Activated T-cell treated with anti-CD3 and anti-CD28 coated beads, Interleukin-2, amount 50 U/mL, for 4 hours (primary cell): ENCODE measurements at regions not wholly inside any gene's neighbourhood (a gene's known extent, or its start where the extent isn't known, plus 50 kb on each side); places are given as distances from the start of the nearest gene placed in this dataset.

ENCODE experiments used
- ATAC-seq, 2 donors: fragments of 200-7000 bp; cut with Tn5 transposase; one replicate each; pipeline ENCODE4 v1.10.0; 2021
- DNase-seq: peaks from one replicate; pipeline ENCODE4 v3.0.0-alpha.2; 2020
- H3K27me3 Mint-ChIP-seq: one replicate; pipeline ENCODE4 v1.8.0; 2021; ENCODE audit warnings: low read depth, mixed read lengths
- H3K36me3 Mint-ChIP-seq: one replicate; pipeline ENCODE4 v1.8.0; 2022; ENCODE audit warnings: mixed read lengths; ENCODE audit not compliant: insufficient read depth
- H3K4me1 Mint-ChIP-seq: one replicate; pipeline ENCODE4 v1.8.0; 2021; ENCODE audit warnings: low read depth, mixed read lengths
- H3K4me3 Mint-ChIP-seq: one replicate; pipeline ENCODE4 v1.8.0; 2021; ENCODE audit warnings: mild to moderate bottlenecking, moderate library complexity, mixed read lengths
- H3K9me3 Mint-ChIP-seq: one replicate; pipeline ENCODE4 v1.8.0; 2021; ENCODE audit warnings: mixed read lengths

DNA sequence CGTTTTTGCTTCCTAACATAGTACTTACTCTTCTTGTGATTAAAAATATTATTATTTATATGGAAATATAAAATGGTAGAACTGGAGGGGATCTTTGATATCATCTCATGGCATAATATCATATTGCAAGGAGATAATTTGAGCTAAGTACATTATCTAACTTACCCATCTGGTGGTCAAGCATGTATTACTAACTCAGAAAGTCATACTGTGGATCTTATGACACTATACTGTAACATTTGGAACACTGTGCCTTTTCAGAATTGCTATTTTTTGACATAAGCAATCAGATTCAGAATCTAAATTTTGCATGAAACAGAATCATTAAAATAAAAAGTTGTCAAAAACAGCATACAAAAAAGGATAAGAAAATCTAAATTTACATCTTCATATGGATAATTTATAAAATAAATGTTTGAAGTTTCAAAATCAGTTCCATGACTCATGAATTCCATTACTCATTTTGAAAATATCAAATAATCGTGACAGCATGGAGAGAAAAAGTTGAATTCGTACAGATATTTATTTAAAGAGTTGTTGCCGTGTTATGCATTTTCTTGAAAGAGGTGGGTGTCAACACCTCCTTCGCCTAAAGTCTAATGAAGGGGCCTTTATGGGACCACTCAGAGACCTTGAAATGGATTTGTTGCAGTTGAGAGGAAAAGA is 928.1 kb downstream of the PDHA2 start:
- ATAC-seq (no peak), DNase-seq (no peak)
- Mint-ChIP-seq H3K4me3 (no peak overlapping the region), H3K9me3 (peaks cover 7% of the 10 kb centered on the region), H3K36me3 (no peaks in the 10 kb centered on the region), H3K4me1 (no peaks in the 10 kb centered on the region), H3K27me3 (no peaks in the 10 kb centered on the region)

DNA sequence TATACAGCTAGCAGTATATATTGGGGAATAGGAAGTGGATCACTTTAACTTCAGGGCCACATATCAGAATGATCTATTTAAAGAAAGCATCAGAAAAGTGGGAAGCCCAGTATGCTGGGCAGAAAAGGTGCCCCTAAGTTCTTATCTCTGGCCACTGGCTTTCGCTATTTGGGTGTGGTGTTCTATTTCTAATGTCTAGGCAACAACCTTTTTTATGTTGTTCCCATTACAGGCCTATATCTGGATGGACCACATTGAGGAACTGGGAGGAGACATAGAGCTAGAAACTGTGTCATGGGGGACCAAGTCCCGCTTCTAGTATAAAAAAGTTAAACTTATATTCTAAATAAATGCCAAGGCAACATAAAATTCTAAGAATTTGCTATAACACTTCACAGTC is 935.6 kb downstream of the PDHA2 start:
- Mint-ChIP-seq H3K36me3 (no peaks in the 10 kb centered on the region), H3K9me3 (peaks cover 8% of the 10 kb centered on the region), H3K27me3 (no peaks in the 10 kb centered on the region), H3K4me1 (no peaks in the 10 kb centered on the region), H3K4me3 (no peak overlapping the region)
- no peak for DNase-seq
- no peak for ATAC-seq

- Mint-ChIP-seq H3K27me3 (no peaks in the 10 kb centered on the region), H3K36me3 (no peaks in the 10 kb centered on the region), H3K4me1 (no peaks in the 10 kb centered on the region), H3K4me3 (no peak overlapping the region), H3K9me3 (peaks cover 10% of the 10 kb centered on the region)
- no peak for DNase-seq
- ATAC-seq: no peak
These were observed 937.1 kb downstream of the PDHA2 start for GRCh38 chr4:96776920-96777527.

- H3K27me3 Mint-ChIP-seq: no peaks in the 10 kb centered on the region
- DNase-seq (no peak), ATAC-seq (no peak)
- no peaks in the 10 kb centered on the region for H3K36me3 Mint-ChIP-seq
- H3K4me1 Mint-ChIP-seq: no peaks in the 10 kb centered on the region
- peaks cover 10% of the 10 kb centered on the region for H3K9me3 Mint-ChIP-seq
- no peak overlapping the region for H3K4me3 Mint-ChIP-seq
These were observed 944.4 kb downstream of the PDHA2 start for GRCh38 chr4:96784336-96784735.

DNA sequence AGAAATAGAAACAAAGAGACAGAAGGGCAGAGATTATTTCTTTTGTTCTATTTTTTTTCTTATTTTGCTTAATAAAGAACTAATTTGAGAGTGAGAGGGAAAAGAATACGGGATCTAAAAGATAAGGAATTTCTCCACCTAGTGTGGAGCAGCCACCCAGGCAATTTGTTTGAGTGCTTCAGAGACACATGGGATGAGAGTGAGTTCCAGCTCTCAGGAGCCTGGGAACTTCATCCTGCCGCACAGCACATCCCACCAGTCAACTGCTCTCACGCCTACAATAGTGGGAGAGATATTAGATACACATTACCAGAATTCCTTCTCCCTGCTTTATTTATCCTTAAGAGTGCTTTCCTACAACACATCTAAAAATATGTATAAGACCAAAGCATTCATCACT is 946.4 kb downstream of the PDHA2 start:
- peaks cover 6% of the 10 kb centered on the region for H3K9me3 Mint-ChIP-seq
- no peaks in the 10 kb centered on the region for H3K4me1 Mint-ChIP-seq
- no peak for DNase-seq
- no peak for ATAC-seq
- H3K27me3 Mint-ChIP-seq: no peaks in the 10 kb centered on the region
- H3K36me3 Mint-ChIP-seq: no peaks in the 10 kb centered on the region
- H3K4me3 Mint-ChIP-seq: no peak overlapping the region

- Mint-ChIP-seq H3K9me3 (peaks cover 9% of the 10 kb centered on the region), H3K4me3 (no peak overlapping the region), H3K4me1 (no peaks in the 10 kb centered on the region), H3K36me3 (no peaks in the 10 kb centered on the region), H3K27me3 (no peaks in the 10 kb centered on the region)
- ATAC-seq (no peak), DNase-seq (no peak)
These were observed 947.9 kb downstream of the PDHA2 start for GRCh38 chr4:96787766-96788165.

DNA sequence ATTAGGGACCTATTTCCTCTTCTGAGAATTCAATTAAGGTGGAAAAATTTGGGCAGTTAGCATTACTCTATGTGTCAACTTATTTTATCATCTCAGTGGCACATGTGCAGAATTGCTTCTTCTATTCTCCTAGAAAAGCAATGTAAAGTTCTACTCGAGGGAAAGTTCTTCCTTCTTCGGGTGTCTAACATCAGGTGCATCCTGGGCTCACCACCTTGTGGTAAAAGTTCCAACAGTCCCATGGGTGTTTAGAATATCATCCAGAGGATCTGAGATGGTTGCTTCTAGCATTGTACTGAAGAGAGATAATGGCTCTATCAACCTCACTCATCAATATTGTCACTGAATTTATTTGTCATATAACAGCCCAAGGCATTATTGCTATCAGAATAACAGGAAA is 969.7 kb downstream of the PDHA2 start:
- no peak for ATAC-seq

GRCh38 chr4:96827086-96827485 is 987.2 kb downstream of the PDHA2 start:
- H3K9me3 Mint-ChIP-seq: peaks cover 5% of the 10 kb centered on the region
- no peaks in the 10 kb centered on the region for H3K4me1 Mint-ChIP-seq
- H3K4me3 Mint-ChIP-seq: no peak overlapping the region
- ATAC-seq (no peak), DNase-seq (no peak)
- H3K36me3 Mint-ChIP-seq: no peaks in the 10 kb centered on the region
- H3K27me3 Mint-ChIP-seq: no peaks in the 10 kb centered on the region

More for the DNA sequence above, 969.7 kb downstream of the PDHA2 start:
- Mint-ChIP-seq H3K36me3 (no peaks in the 10 kb centered on the region), H3K27me3 (no peaks in the 10 kb centered on the region), H3K9me3 (peaks cover 10% of the 10 kb centered on the region), H3K4me3 (no peak overlapping the region), H3K4me1 (no peaks in the 10 kb centered on the region)
- no peak for DNase-seq

DNA sequence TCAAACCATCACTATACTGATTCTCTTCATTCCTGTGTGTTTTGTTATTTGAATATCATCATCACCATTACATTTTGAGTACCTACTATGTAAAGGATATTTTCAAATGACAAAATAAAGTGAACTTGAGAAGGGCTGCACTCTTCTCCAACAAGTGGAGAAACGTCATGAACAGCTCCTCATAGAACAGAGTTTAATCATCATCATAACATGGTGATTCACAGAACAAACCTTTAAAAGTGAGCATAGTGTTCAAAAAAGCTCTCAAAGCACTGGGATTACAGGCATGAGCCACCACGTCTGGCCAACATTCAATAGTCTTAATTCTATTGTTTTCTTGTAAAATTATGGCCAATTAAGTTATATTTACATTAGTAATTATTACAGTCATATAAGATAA is 993.9 kb downstream of the PDHA2 start:
- no peaks in the 10 kb centered on the region for H3K27me3 Mint-ChIP-seq
- DNase-seq (no peak), ATAC-seq (no peak)
- no peaks in the 10 kb centered on the region for H3K36me3 Mint-ChIP-seq
- peaks cover 7% of the 10 kb centered on the region for H3K9me3 Mint-ChIP-seq
- H3K4me1 Mint-ChIP-seq: no peaks in the 10 kb centered on the region
- no peak overlapping the region for H3K4me3 Mint-ChIP-seq

- DNase-seq (no peak), ATAC-seq (no peak)
- Mint-ChIP-seq H3K27me3 (no peaks in the 10 kb centered on the region), H3K36me3 (no peaks in the 10 kb centered on the region), H3K9me3 (peaks cover 2% of the 10 kb centered on the region), H3K4me3 (no peak overlapping the region), H3K4me1 (no peaks in the 10 kb centered on the region)
These were observed 996.1 kb downstream of the PDHA2 start for GRCh38 chr4:96835991-96836390.

GRCh38 chr4:96839441-96839840 is 999.5 kb downstream of the PDHA2 start:
- Mint-ChIP-seq H3K4me1 (no peaks in the 10 kb centered on the region), H3K4me3 (no peak overlapping the region), H3K36me3 (no peaks in the 10 kb centered on the region), H3K9me3 (peaks cover 10% of the 10 kb centered on the region), H3K27me3 (no peaks in the 10 kb centered on the region)
- no peak for DNase-seq
- no peak for ATAC-seq

DNA sequence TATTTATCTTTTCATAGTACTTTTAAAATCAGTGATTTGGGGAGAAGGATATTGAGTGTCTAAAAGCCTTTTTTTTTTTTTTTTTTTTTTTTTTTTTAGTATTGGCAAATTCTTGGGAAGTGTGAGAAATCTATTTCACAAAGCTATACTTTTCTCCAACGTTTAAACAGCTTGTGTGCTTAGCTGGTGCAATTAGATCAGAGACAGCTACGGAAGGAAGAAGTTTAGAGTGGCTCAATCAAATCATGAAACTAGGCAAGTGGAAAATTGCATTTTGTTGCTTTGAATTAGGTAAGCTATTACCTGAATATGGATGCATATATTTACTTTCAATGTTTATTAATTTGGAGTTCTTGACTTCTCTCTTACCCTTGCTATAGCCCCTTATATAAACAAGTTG is 1001.9 kb downstream of the PDHA2 start:
- H3K9me3 Mint-ChIP-seq: peaks cover 7% of the 10 kb centered on the region
- H3K36me3 Mint-ChIP-seq: no peaks in the 10 kb centered on the region
- DNase-seq (no peak), ATAC-seq (no peak)
- H3K27me3 Mint-ChIP-seq: no peaks in the 10 kb centered on the region
- H3K4me3 Mint-ChIP-seq: no peak overlapping the region
- H3K4me1 Mint-ChIP-seq: no peaks in the 10 kb centered on the region

GRCh38 chr4:96844858-96845490 is 1005.1 kb downstream of the PDHA2 start:
- Mint-ChIP-seq H3K27me3 (no peaks in the 10 kb centered on the region), H3K9me3 (peaks cover 7% of the 10 kb centered on the region), H3K4me1 (no peaks in the 10 kb centered on the region), H3K4me3 (no peak overlapping the region), H3K36me3 (no peaks in the 10 kb centered on the region)
- ATAC-seq: no peak
- DNase-seq: no peak

DNA sequence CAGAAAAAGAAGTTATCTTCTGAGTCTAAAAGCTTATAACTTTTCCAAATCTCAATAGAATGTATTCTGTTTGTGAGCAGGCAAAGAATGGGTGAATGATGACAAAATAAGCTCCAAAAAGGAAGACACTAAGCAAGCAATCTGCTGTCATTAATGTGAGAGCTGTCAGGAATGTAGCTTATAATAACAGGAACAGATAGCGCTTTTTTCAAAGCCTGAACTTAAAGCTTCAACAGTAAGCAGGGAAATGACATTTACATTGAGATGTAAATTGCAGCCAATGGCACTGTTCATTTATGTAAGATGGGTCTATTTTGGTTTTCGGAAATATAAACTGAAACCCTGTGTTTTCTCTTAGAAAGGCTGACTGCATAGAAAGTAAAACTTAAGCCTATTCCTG is 1005.9 kb downstream of the PDHA2 start:
- H3K27me3 Mint-ChIP-seq: no peaks in the 10 kb centered on the region
- DNase-seq: no peak
- no peak for ATAC-seq

GRCh38 chr4:96874657-96875056 is 1034.8 kb downstream of the PDHA2 start:
- H3K4me1 Mint-ChIP-seq: no peaks in the 10 kb centered on the region
- ATAC-seq (no peak), DNase-seq (no peak)
- H3K4me3 Mint-ChIP-seq: no peak overlapping the region
- no peaks in the 10 kb centered on the region for H3K27me3 Mint-ChIP-seq
- peaks cover 13% of the 10 kb centered on the region for H3K9me3 Mint-ChIP-seq
- H3K36me3 Mint-ChIP-seq: no peaks in the 10 kb centered on the region

More for the DNA sequence above, 1005.9 kb downstream of the PDHA2 start:
- Mint-ChIP-seq H3K4me3 (no peak overlapping the region), H3K4me1 (no peaks in the 10 kb centered on the region), H3K36me3 (no peaks in the 10 kb centered on the region), H3K9me3 (peaks cover 11% of the 10 kb centered on the region)
